Mammary epithelial cell (primary cell): ENCODE measurements at regions not wholly inside any gene's neighbourhood (a gene's known extent, or its start where the extent isn't known, plus 50 kb on each side); places are given as distances from the start of the nearest gene placed in this dataset.

Source experiments
- CTCF ChIP-seq, 2 donors: IDR thresholded peaks in 1 of 2; conservative IDR thresholded peaks in 1 of 2; 2 replicates each; pipeline ENCODE4 v1.5.1; 2011 to 2012; ENCODE audit warnings: inconsistent platforms in 2 of 2, low read length in 2 of 2, mild to moderate bottlenecking in 2 of 2, control low read depth in 1 of 2, low read depth in 1 of 2; ENCODE audit not compliant: insufficient read depth in 1 of 2; ENCODE audit errors: extremely low read depth in 1 of 2
- EZH2 ChIP-seq: IDR thresholded peaks from 2 replicates; pipeline ENCODE4 v1.6.1; 2012; ENCODE audit warnings: low read length, inconsistent platforms, borderline replicate concordance

- TF ChIP-seq CTCF (conservative IDR thresholded peaks at IDR 0.05 in 1 of 2, IDR thresholded peaks at IDR 0.05 in 1 of 2; ENCODE audit: extremely low read depth in 1 of 2, insufficient read depth in 1 of 2, low read depth in 1 of 2, low read length in 2 of 2) (peak; percentile 22 to 45), EZH2 (no peak)
These were observed 128.6 kb upstream of the NYAP2 start for GRCh38 chr2:225270861-225271260.
